GM10248 (cell line): ENCODE measurements at regions not wholly inside any gene's neighbourhood (a gene's known extent, or its start where the extent isn't known, plus 50 kb on each side); places are given as distances from the start of the nearest gene placed in this dataset.

Experiments used
- CTCF ChIA-PET: fragments of 300-600 bp; sonication (Branson Sonifier 250); formaldehyde crosslinking; extraction: SDS; loops from one replicate; lab custom pipeline; 2021; ENCODE audit warnings: antibody characterized with exemption; lab: Yijun Ruan, JAX
- POLR2A ChIA-PET: fragments of 350-650 bp; sonication (Branson Sonifier 250); formaldehyde crosslinking; extraction: SDS; loops from one replicate; lab custom pipeline; 2020; ENCODE audit warnings: antibody characterized with exemption; lab: Yijun Ruan, JAX
- DNase-seq: peaks from one replicate; pipeline ENCODE4 v3.0.0; 2012; ENCODE audit errors: extremely low spot score
- CTCF ChIP-seq: IDR thresholded peaks from 2 replicates; pipeline ENCODE4 v1.5.1; 2012; ENCODE audit warnings: mild to moderate bottlenecking, low read depth; ENCODE audit errors: extremely low read depth, missing control alignments, control extremely low read depth

- DNase-seq, result no peak
- ChIA-PET POLR2A (no interaction called here), CTCF (interaction anchor here (0.7 to 2.0 kb wide), 2 partner anchors 9 to 436 kb away, joined by 3 to 4 read pairs; no protein-coding TSS in a partner anchor)
- TF ChIP-seq CTCF, result no peak
Observed at GRCh38 chr3:147640781-147641180, 231.6 kb downstream of the ZIC1 start.

DNA sequence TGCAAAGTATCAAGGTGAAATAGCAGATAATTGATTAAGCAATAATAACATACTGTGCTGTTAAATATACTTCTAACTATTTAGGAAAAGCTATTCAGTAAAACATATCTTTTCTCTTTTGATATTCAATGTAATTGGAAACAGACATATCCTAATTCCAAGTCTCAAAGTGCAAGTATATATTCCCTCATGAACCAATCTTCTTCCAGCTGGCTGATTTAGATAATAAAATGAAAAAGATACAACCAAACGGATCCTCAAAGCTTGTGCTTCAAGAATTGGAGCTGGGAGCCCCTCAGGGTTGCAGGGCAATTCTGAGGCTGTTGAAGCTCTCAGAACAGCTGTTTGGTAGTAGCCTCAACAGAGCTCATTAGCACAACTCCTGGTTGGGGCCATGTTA lies 236.6 kb downstream of the ZIC1 start:
- DNase-seq, result no peak
- ChIA-PET CTCF (interaction anchor here (1.1 to 1.7 kb wide), 2 partner anchors 11 to 22 kb away, joined by 3 to 5 read pairs; no protein-coding TSS in a partner anchor), POLR2A (no interaction called here)
- no peak for TF ChIP-seq CTCF

DNA sequence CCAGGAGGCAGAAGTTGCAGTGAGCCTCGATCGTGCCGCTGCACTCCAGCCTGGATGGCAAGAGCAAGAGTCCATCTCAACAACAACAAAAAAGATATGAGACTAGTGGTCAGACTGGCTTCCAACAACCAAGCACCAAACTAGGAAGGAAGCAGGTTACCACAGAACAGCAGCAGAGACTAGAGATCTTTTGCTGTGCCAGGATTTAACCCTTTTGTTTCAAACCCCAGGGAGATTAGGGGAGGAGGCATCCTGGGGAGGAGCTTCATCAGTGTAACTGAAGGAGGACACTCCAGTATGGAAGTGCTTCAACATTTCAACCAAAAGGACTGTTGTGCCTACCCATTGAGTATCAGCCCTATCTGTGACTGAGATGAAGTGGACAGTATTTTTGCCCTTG lies 240.3 kb downstream of the ZIC1 start:
- TF ChIP-seq CTCF, result no peak
- POLR2A ChIA-PET, result no interaction called here
- no peak for DNase-seq
- CTCF ChIA-PET, result interaction anchor here (1.9 kb wide), 1 partner anchor 15 kb away, joined by 6 read pairs; no protein-coding TSS in a partner anchor

DNA sequence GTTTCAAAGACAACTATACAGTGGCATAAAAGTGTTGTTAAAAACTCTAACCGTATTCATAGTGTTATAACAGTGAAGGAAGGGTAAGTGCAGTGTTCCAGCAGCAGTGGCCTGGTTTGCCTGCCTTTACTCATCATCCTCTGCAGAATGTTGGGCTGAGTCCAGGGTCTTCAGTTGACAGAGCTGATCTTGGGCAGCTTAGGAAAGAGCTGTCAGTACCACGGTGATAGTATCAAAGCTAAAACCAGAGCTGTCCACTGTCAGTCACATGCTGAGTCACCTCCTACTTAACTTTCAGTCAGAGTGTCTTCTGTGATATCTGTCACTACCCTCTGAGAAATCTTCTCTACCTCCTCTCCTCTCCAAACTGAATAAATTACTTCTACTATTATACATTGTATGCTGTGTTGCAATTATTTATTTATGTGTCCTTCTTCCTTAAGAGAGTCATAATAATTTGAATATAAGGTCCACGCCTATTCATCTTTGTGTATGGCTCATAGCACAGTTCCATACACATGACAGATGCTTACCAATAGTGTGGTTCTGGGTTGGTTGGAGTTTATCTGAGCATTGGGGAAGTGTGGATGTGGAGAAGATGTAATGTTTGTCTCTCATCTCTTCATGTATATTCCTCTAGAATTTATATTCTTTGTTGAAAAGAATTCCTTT lies 242.1 kb downstream of the ZIC1 start:
- no peak for TF ChIP-seq CTCF
- CTCF ChIA-PET, result interaction anchor here (1.4 kb wide), 1 partner anchor 8 kb away, joined by 4 read pairs; no protein-coding TSS in a partner anchor
- POLR2A ChIA-PET, result no interaction called here

GRCh38 chr3:147652651-147653366 lies 243.6 kb downstream of the ZIC1 start:
- CTCF ChIA-PET, result interaction anchor here (0.8 to 2.3 kb wide), 6 partner anchors 8 to 21 kb away, joined by 3 to 7 read pairs (median 4); no protein-coding TSS in a partner anchor
- POLR2A ChIA-PET, result no interaction called here
- no peak for TF ChIP-seq CTCF
- no peak for DNase-seq

More for the DNA sequence above, 242.1 kb downstream of the ZIC1 start:
- no peak for DNase-seq

GRCh38 chr3:147653367-147653923 lies 244.3 kb downstream of the ZIC1 start:
- POLR2A ChIA-PET, result no interaction called here
- DNase-seq, result no peak
- no peak for TF ChIP-seq CTCF
- CTCF ChIA-PET, result interaction anchor here (1.4 to 2.3 kb wide), 5 partner anchors 9 to 22 kb away, joined by 3 to 7 read pairs (median 5); no protein-coding TSS in a partner anchor
